ENCODE measurements at regions not wholly inside any gene's neighbourhood (a gene's known extent, or its start where the extent isn't known, plus 50 kb on each side); places are given as distances from the start of the nearest gene placed in this dataset.

- H3K9ac ChIP-seq (replicated peaks in 1 of 4; ENCODE audit: extremely low read depth in 1 of 4, low read depth in 3 of 4, low read length in 3 of 4): no peak overlapping the region
- DNase-seq (ENCODE audit: low read depth in 1 of 2, low spot score in 2 of 2) (no peak), FAIRE-seq (no peak)
- no peak overlapping the region for H3K23ac ChIP-seq (ENCODE audit: insufficient read length)
- no peak overlapping the region for H3K18ac ChIP-seq (ENCODE audit: extremely low read depth, low read length)
- no peak overlapping the region for H2BK20ac ChIP-seq (ENCODE audit: low read length)
- H3K27ac ChIP-seq (ENCODE audit: low read depth, low read length): no peak overlapping the region
- peaks cover 0 to 1% (median 0%) of the 10 kb centered on the region in 4 experiments; a peak in 1 of 7 replicates for H3K27me3 ChIP-seq (replicated peaks in 1 of 4; ENCODE audit: control insufficient read depth in 3 of 4, extremely low read depth in 1 of 4, insufficient read depth in 3 of 4, low read length in 3 of 4)
- ChIA-PET CTCF (ENCODE audit: partially characterized antibody) (interaction anchor here (1.2 to 2.3 kb wide), 3 partner anchors 8 to 24 kb away, joined by 3 to 13 read pairs (median 4); no protein-coding TSS in a partner anchor), POLR2A (ENCODE audit: partially characterized antibody) (interaction anchor here (1.1 kb wide), 1 partner anchor 9 kb away, joined by 3 read pairs; no protein-coding TSS in a partner anchor)
- no peaks in the 10 kb centered on the region for H3K36me3 ChIP-seq (ENCODE audit: control insufficient read depth in 2 of 4, insufficient read depth in 4 of 4, low read length in 3 of 4)
- H4K5ac ChIP-seq (ENCODE audit: insufficient read length, low read depth, low read length): no peak overlapping the region
- no peak overlapping the region for H2BK12ac ChIP-seq (ENCODE audit: low read depth, low read length)
- H3K9me3 ChIP-seq (ENCODE audit: insufficient read depth in 2 of 2, low read depth in 1 of 2, low read length in 1 of 2): no peaks in the 10 kb centered on the region
- no peaks in the 10 kb centered on the region for H3K79me2 ChIP-seq (ENCODE audit: control insufficient read depth in 1 of 2, insufficient read depth in 2 of 2, low read length in 2 of 2)
- no peak for TF ChIP-seq EZH2 (IDR thresholded peaks at IDR 0.05; ENCODE audit: low read depth, low read length, severe bottlenecking)
- TF ChIP-seq FOSL1 (IDR thresholded peaks at IDR 0.05; ENCODE audit: insufficient read depth, low read depth, low read length): no peak
- no peak for TF ChIP-seq USF2 (IDR thresholded peaks at IDR 0.05; ENCODE audit: low read length)
- TF ChIP-seq TAF7 (optimal IDR thresholded peaks at IDR 0.05; ENCODE audit: borderline replicate concordance, low read depth, low read length): no peak
- no peak for TF ChIP-seq TCF12 (IDR thresholded peaks at IDR 0.05; ENCODE audit: low read depth, low read length)
- TF ChIP-seq TEAD4 (IDR thresholded peaks at IDR 0.05; ENCODE audit: low read depth, low read length): no peak
- no peak for TF ChIP-seq NANOG (IDR thresholded peaks at IDR 0.05; ENCODE audit: insufficient read depth, low read depth, low read length, poor library complexity, severe bottlenecking)
- no peak for TF ChIP-seq MAFK (IDR thresholded peaks at IDR 0.05; ENCODE audit: low read depth, low read length)
- no peak for TF ChIP-seq SP4 (IDR thresholded peaks at IDR 0.05; ENCODE audit: low read length)
- no peaks in the 10 kb centered on the region for H3K4me1 ChIP-seq (replicated peaks in 1 of 4; ENCODE audit: control insufficient read depth in 3 of 4, insufficient read depth in 4 of 4, low read length in 3 of 4)
- H2AK5ac ChIP-seq (ENCODE audit: low read depth, low read length): no peak overlapping the region
- no peak overlapping the region for H2BK15ac ChIP-seq (ENCODE audit: low read length)
- H3K56ac ChIP-seq (replicated peaks; ENCODE audit: insufficient read length, low read depth, low read length): no peak overlapping the region
- H3K79me1 ChIP-seq (ENCODE audit: low read depth, low read length): no peaks in the 10 kb centered on the region
- no peak overlapping the region for H3K4me2 ChIP-seq (ENCODE audit: insufficient read depth in 1 of 2, low read depth in 2 of 2, low read length in 2 of 2)
- no peak overlapping the region for H2AFZ ChIP-seq (ENCODE audit: low read length)
- H4K20me1 ChIP-seq (replicated peaks in 1 of 2; ENCODE audit: control insufficient read depth in 1 of 2, insufficient read depth in 2 of 2, low read length in 2 of 2): no peaks in the 10 kb centered on the region
- H3K14ac ChIP-seq (ENCODE audit: insufficient read length): no peak overlapping the region
- no peak overlapping the region for H4K8ac ChIP-seq (ENCODE audit: extremely low read depth, insufficient read depth, low read length)
- H3K23me2 ChIP-seq (ENCODE audit: low read depth, low read length): no peaks in the 10 kb centered on the region
- WGBS, 2 experiments (ENCODE audit: extremely low coverage in 1 of 2, insufficient coverage in 1 of 2, insufficient read length in 1 of 2, insufficient replicate concordance in 2 of 2, low coverage in 1 of 2, low lambda C conversion rate in 2 of 2, missing lambda C conversion rate in 1 of 2): 67% methylated on average over 1 of the region's 1 CpG; no CpG with 5 or more reads in 1 of the 2 experiments
- H2BK120ac ChIP-seq (replicated peaks; ENCODE audit: low read depth, low read length): no peak overlapping the region
- no peak overlapping the region for H4K91ac ChIP-seq (replicated peaks; ENCODE audit: insufficient read length, low read length)
- no peak overlapping the region for H3K4ac ChIP-seq (replicated peaks; ENCODE audit: insufficient read length, low read depth, low read length)
- no peak overlapping the region for H2BK5ac ChIP-seq (ENCODE audit: low read depth, low read length)
- no peak overlapping the region for H3K4me3 ChIP-seq (ENCODE audit: extremely low read depth in 1 of 4, insufficient read depth in 2 of 4, low read depth in 3 of 4, low read length in 4 of 4)
Observed at GRCh38 chr9:27699621-27700020, 126.3 kb upstream of the C9orf72 start.
